ENCODE measurements at regions not wholly inside any gene's neighbourhood (a gene's known extent, or its start where the extent isn't known, plus 50 kb on each side); places are given as distances from the start of the nearest gene placed in this dataset.

DNA sequence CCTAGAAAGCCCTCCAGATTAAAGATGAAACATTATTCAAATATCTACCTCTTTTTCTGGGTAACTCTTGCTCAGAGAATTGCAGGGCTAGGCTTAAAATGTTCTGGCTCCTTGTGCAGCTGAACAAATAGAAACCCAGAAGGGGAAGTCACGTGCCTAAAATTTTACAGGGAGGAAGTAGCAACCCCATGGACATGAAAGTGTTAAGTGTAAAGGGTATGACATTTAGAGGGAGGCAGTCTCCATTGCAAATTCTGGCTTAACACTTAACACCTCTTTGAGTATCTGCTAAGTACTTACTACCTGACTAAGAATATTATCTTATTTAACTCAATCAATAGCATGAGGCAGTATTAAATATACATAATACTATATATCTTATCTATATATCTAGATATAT is 376.1 kb upstream of the ERCC4 start:
- Histone ChIP-seq H3K9me3 (ENCODE audit: insufficient read depth, low read length) (0 out of 2 replicates have a peak, but pooled peaks cover 2% of the 10 kb centered on the region), H3K4me1 (ENCODE audit: low read length) (peaks cover 8% of the 10 kb centered on the region), H3K27me3 (ENCODE audit: low read depth, low read length) (no peaks in the 10 kb centered on the region), H3K27ac (ENCODE audit: low read length) (peak overlapping the region; percentile 28; the same call in 1 of the 2 replicates), H3K36me3 (replicated peaks; ENCODE audit: low read depth, low read length) (no peaks in the 10 kb centered on the region), H4K20me1 (ENCODE audit: insufficient read depth, low read length) (no peaks in the 10 kb centered on the region), H2AFZ (ENCODE audit: low read depth, low read length) (no peak overlapping the region), H3K79me2 (ENCODE audit: low read length) (no peaks in the 10 kb centered on the region), H3K4me2 (ENCODE audit: low read length) (peak overlapping the region; percentile 51), H3K9ac (ENCODE audit: low read length) (no peak overlapping the region), H3K4me3 (ENCODE audit: low read length) (0 out of 2 replicates have a peak overlapping the region, but pooled peaks have one; percentile 33)
- TF ChIP-seq, protein P1, sequence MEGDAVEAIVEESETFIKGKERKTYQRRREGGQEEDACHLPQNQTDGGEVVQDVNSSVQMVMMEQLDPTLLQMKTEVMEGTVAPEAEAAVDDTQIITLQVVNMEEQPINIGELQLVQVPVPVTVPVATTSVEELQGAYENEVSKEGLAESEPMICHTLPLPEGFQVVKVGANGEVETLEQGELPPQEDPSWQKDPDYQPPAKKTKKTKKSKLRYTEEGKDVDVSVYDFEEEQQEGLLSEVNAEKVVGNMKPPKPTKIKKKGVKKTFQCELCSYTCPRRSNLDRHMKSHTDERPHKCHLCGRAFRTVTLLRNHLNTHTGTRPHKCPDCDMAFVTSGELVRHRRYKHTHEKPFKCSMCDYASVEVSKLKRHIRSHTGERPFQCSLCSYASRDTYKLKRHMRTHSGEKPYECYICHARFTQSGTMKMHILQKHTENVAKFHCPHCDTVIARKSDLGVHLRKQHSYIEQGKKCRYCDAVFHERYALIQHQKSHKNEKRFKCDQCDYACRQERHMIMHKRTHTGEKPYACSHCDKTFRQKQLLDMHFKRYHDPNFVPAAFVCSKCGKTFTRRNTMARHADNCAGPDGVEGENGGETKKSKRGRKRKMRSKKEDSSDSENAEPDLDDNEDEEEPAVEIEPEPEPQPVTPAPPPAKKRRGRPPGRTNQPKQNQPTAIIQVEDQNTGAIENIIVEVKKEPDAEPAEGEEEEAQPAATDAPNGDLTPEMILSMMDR (IDR thresholded peaks at IDR 0.05; ENCODE audit: low read depth, low read length) = no peak
- no peak for TF ChIP-seq EZH2phosphoT487 (IDR thresholded peaks at IDR 0.05; ENCODE audit: low read depth)

- TF ChIP-seq, protein P1 (IDR thresholded peaks at IDR 0.05; ENCODE audit: low read depth, low read length) = no peak
- TF ChIP-seq EZH2phosphoT487 (IDR thresholded peaks at IDR 0.05; ENCODE audit: low read depth) = no peak
- peaks cover 8% of the 10 kb centered on the region for H3K4me1 ChIP-seq (ENCODE audit: low read length)
Observed at GRCh38 chr16:13545271-13545670, 374.7 kb upstream of the ERCC4 start.

GRCh38 chr16:13550254-13550653 is 369.7 kb upstream of the ERCC4 start:
- Histone ChIP-seq H3K9me3 (ENCODE audit: insufficient read depth, low read length) (no peaks in the 10 kb centered on the region), H3K27ac (ENCODE audit: low read length) (no peak overlapping the region), H3K4me1 (ENCODE audit: low read length) (no peaks in the 10 kb centered on the region), H3K9ac (ENCODE audit: low read length) (no peak overlapping the region), H2AFZ (ENCODE audit: low read depth, low read length) (no peak overlapping the region), H4K20me1 (ENCODE audit: insufficient read depth, low read length) (no peaks in the 10 kb centered on the region), H3K4me3 (ENCODE audit: low read length) (no peak overlapping the region), H3K4me2 (ENCODE audit: low read length) (no peak overlapping the region), H3K27me3 (ENCODE audit: low read depth, low read length) (no peaks in the 10 kb centered on the region), H3K79me2 (ENCODE audit: low read length) (no peaks in the 10 kb centered on the region), H3K36me3 (replicated peaks; ENCODE audit: low read depth, low read length) (no peaks in the 10 kb centered on the region)
- TF ChIP-seq, protein P1 (IDR thresholded peaks at IDR 0.05; ENCODE audit: low read depth, low read length) = no peak
- no peak for TF ChIP-seq EZH2phosphoT487 (IDR thresholded peaks at IDR 0.05; ENCODE audit: low read depth)

More at GRCh38 chr16:13545271-13545670, 374.7 kb upstream of the ERCC4 start:
- H3K36me3 ChIP-seq (replicated peaks; ENCODE audit: low read depth, low read length) = no peaks in the 10 kb centered on the region
- H3K27me3 ChIP-seq (ENCODE audit: low read depth, low read length) = no peaks in the 10 kb centered on the region
- no peak overlapping the region for H3K4me3 ChIP-seq (ENCODE audit: low read length)
- H3K27ac ChIP-seq (ENCODE audit: low read length) = no peak overlapping the region
- no peak overlapping the region for H2AFZ ChIP-seq (ENCODE audit: low read depth, low read length)
- no peak overlapping the region for H3K9ac ChIP-seq (ENCODE audit: low read length)
- no peaks in the 10 kb centered on the region for H4K20me1 ChIP-seq (ENCODE audit: insufficient read depth, low read length)
- no peaks in the 10 kb centered on the region for H3K79me2 ChIP-seq (ENCODE audit: low read length)
- H3K4me2 ChIP-seq (ENCODE audit: low read length) = no peak overlapping the region
- no peaks in the 10 kb centered on the region for H3K9me3 ChIP-seq (ENCODE audit: insufficient read depth, low read length)

GRCh38 chr16:13552062-13552959 is 367.6 kb upstream of the ERCC4 start:
- Histone ChIP-seq H3K4me2 (ENCODE audit: low read length) (no peak overlapping the region), H3K79me2 (ENCODE audit: low read length) (no peaks in the 10 kb centered on the region), H2AFZ (ENCODE audit: low read depth, low read length) (no peak overlapping the region), H3K36me3 (replicated peaks; ENCODE audit: low read depth, low read length) (no peaks in the 10 kb centered on the region), H3K4me1 (ENCODE audit: low read length) (no peaks in the 10 kb centered on the region), H3K9ac (ENCODE audit: low read length) (no peak overlapping the region), H3K27ac (ENCODE audit: low read length) (no peak overlapping the region), H3K27me3 (ENCODE audit: low read depth, low read length) (peaks cover 6% of the 10 kb centered on the region; the same call in 1 of the 2 replicates), H4K20me1 (ENCODE audit: insufficient read depth, low read length) (no peaks in the 10 kb centered on the region), H3K9me3 (ENCODE audit: insufficient read depth, low read length) (no peaks in the 10 kb centered on the region), H3K4me3 (ENCODE audit: low read length) (no peak overlapping the region)
- TF ChIP-seq EZH2phosphoT487 (IDR thresholded peaks at IDR 0.05; ENCODE audit: low read depth) = no peak
- TF ChIP-seq, protein P1 (IDR thresholded peaks at IDR 0.05; ENCODE audit: low read depth, low read length) = no peak

Data from OCI-LY3 (cell line).